NCI-H2107 treated with DMSO at 0.1 percent for 48 hours (cell line): ENCODE measurements at regions not wholly inside any gene's neighbourhood (a gene's known extent, or its start where the extent isn't known, plus 50 kb on each side); places are given as distances from the start of the nearest gene placed in this dataset.
"Not testable (repeated sequence)": the region's sequence is repeated elsewhere in the genome, so short reads cannot be mapped to it uniquely, and the experiment has no call there.

Experiments used
- DNase-seq: peaks from one replicate; lab custom pipeline; 2025; ENCODE audit not compliant: unreplicated experiment; lab: John Stamatoyannopoulos, UW

GRCh38 chr13:37175996-37176395 lies 70.5 kb upstream of the CSNK1A1L start:
- DNase-seq = no peak

GRCh38 chr13:37173214-37173613 lies 67.8 kb upstream of the CSNK1A1L start:
- no peak for DNase-seq

GRCh38 chr13:37172226-37172625 lies 66.8 kb upstream of the CSNK1A1L start:
- DNase-seq = not testable (repeated sequence)

GRCh38 chr13:37168926-37169325 lies 63.5 kb upstream of the CSNK1A1L start:
- no peak for DNase-seq

GRCh38 chr13:37168151-37168550 lies 62.7 kb upstream of the CSNK1A1L start:
- DNase-seq = no peak

- no peak for DNase-seq
These were observed 59.2 kb upstream of the CSNK1A1L start for GRCh38 chr13:37164635-37165034.

- no peak for DNase-seq
These were observed 58.3 kb upstream of the CSNK1A1L start for GRCh38 chr13:37163641-37164265.

- no peak for DNase-seq
These were observed 53.0 kb upstream of the CSNK1A1L start for GRCh38 chr13:37158481-37158880.

GRCh38 chr13:37155613-37156097 lies 50.2 kb upstream of the CSNK1A1L start:
- DNase-seq = not testable (repeated sequence)
